ENCODE measurements at regions not wholly inside any gene's neighbourhood (a gene's known extent, or its start where the extent isn't known, plus 50 kb on each side); places are given as distances from the start of the nearest gene placed in this dataset.
"Not testable (repeated sequence)": the region's sequence is repeated elsewhere in the genome, so short reads cannot be mapped to it uniquely, and the experiment has no call there.

DNA sequence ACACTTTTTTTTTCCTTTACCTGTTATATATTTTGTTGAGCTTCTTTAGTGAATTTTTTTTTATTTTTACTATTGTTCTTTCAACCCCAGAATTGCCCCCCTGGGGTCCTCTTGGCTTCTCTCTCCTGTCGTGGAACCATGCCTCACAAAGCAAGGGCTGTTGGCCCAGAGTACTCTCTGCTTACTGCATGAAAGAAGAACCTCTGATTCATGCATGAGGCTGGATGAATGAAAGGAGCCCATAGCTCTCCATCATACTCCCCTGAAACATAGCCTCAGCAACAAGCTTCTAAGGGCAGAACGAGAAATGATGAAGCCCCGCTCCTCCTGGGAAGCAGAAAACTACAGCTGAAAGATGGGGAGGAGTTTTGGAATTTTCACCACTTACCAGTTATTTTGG lies 1441.0 kb downstream of the BRINP3 start:
- no peak overlapping the region for H3K4me3 ChIP-seq (ENCODE audit: insufficient read depth, low read depth, low read length)
- H3K9me3 ChIP-seq (ENCODE audit: control insufficient read depth, low read length): no peaks in the 10 kb centered on the region
- no peaks in the 10 kb centered on the region for H3K36me3 ChIP-seq (ENCODE audit: control insufficient read depth, insufficient read depth, low read length)
- no peaks in the 10 kb centered on the region for H3K4me1 ChIP-seq (ENCODE audit: control insufficient read depth, insufficient read depth, low read length)
- 69 to 77% methylated on average over 3 of the region's 3 CpGs for WGBS, 2 experiments
- H3K27me3 ChIP-seq (ENCODE audit: control insufficient read depth, insufficient read depth, low read length, poor library complexity, severe bottlenecking): no peaks in the 10 kb centered on the region
- H3K27ac ChIP-seq (ENCODE audit: insufficient read depth, low read depth, low read length, poor library complexity, severe bottlenecking): no peak overlapping the region

DNA sequence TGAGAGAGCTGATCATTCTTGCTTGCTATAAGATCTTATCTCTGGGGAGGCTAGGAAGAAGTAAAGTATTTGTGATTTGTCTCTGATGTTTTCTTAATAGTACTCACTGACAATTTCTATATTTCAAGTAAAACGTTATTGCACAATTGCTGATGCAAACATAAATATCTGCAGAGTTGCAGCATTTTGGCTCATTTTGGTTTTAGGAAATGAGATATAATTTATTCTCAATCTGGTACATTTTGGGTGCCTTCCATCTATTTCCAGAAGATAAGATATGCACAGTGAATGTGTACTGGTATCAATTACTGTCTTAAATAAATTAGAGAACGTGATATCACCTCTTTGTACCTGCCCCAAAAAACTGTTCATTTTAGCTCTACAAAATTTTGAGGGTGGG lies 1431.5 kb downstream of the BRINP3 start:
- Histone ChIP-seq H3K36me3 (ENCODE audit: control insufficient read depth, insufficient read depth, low read length) (no peaks in the 10 kb centered on the region), H3K27me3 (ENCODE audit: control insufficient read depth, insufficient read depth, low read length, poor library complexity, severe bottlenecking) (no peaks in the 10 kb centered on the region), H3K4me1 (ENCODE audit: control insufficient read depth, insufficient read depth, low read length) (no peaks in the 10 kb centered on the region), H3K9me3 (ENCODE audit: control insufficient read depth, low read length) (no peaks in the 10 kb centered on the region), H3K27ac (ENCODE audit: insufficient read depth, low read depth, low read length, poor library complexity, severe bottlenecking) (no peak overlapping the region), H3K4me3 (ENCODE audit: insufficient read depth, low read depth, low read length) (no peak overlapping the region)
- WGBS, 2 experiments: 75 to 100% methylated on average over 1 to 2 of the region's 2 CpGs

DNA sequence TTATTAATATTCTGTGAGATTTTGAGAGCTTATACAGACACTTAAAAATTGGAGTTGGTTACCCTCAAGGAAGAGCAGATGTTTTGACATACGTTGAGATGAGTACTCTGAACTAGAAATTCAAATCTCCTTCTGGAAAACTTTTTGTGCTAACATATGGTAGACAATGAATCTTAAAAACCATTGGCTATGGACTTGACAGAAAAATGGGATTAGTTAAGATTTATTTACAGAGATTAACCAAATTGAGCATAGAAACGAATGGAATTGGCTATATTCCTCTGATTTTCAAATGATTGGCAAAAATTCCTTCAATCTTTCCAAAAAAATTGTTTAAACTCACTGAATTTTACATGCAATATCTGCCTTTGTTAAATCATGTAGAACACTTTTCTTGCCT lies 1392.9 kb downstream of the BRINP3 start:
- H3K4me3 ChIP-seq (ENCODE audit: insufficient read depth, low read depth, low read length): no peak overlapping the region
- 70 to 78% methylated on average over 2 of the region's 2 CpGs for WGBS, 2 experiments
- H3K36me3 ChIP-seq (ENCODE audit: control insufficient read depth, insufficient read depth, low read length): no peaks in the 10 kb centered on the region
- H3K4me1 ChIP-seq (ENCODE audit: control insufficient read depth, insufficient read depth, low read length): no peaks in the 10 kb centered on the region
- H3K27ac ChIP-seq (ENCODE audit: insufficient read depth, low read depth, low read length, poor library complexity, severe bottlenecking): no peak overlapping the region
- no peaks in the 10 kb centered on the region for H3K27me3 ChIP-seq (ENCODE audit: control insufficient read depth, insufficient read depth, low read length, poor library complexity, severe bottlenecking)
- H3K9me3 ChIP-seq (ENCODE audit: control insufficient read depth, low read length): no peaks in the 10 kb centered on the region

- Histone ChIP-seq H3K27me3 (ENCODE audit: control insufficient read depth, insufficient read depth, low read length, poor library complexity, severe bottlenecking) (no peaks in the 10 kb centered on the region), H3K9me3 (ENCODE audit: control insufficient read depth, low read length) (no peaks in the 10 kb centered on the region), H3K4me3 (ENCODE audit: insufficient read depth, low read depth, low read length) (no peak overlapping the region), H3K36me3 (ENCODE audit: control insufficient read depth, insufficient read depth, low read length) (no peaks in the 10 kb centered on the region), H3K27ac (ENCODE audit: insufficient read depth, low read depth, low read length, poor library complexity, severe bottlenecking) (no peak overlapping the region), H3K4me1 (ENCODE audit: control insufficient read depth, insufficient read depth, low read length) (no peaks in the 10 kb centered on the region)
Measured at GRCh38 chr1:189103956-189104355, 1373.7 kb downstream of the BRINP3 start.

GRCh38 chr1:189117072-189117770 lies 1360.4 kb downstream of the BRINP3 start:
- Histone ChIP-seq H3K36me3 (ENCODE audit: control insufficient read depth, insufficient read depth, low read length) (no peaks in the 10 kb centered on the region), H3K4me3 (ENCODE audit: insufficient read depth, low read depth, low read length) (no peak overlapping the region), H3K27me3 (ENCODE audit: control insufficient read depth, insufficient read depth, low read length, poor library complexity, severe bottlenecking) (no peaks in the 10 kb centered on the region), H3K4me1 (ENCODE audit: control insufficient read depth, insufficient read depth, low read length) (no peaks in the 10 kb centered on the region), H3K27ac (ENCODE audit: insufficient read depth, low read depth, low read length, poor library complexity, severe bottlenecking) (no peak overlapping the region), H3K9me3 (ENCODE audit: control insufficient read depth, low read length) (no peaks in the 10 kb centered on the region)
- 88 to 94% methylated on average over 1 to 3 of the region's 4 CpGs for WGBS, 2 experiments

DNA sequence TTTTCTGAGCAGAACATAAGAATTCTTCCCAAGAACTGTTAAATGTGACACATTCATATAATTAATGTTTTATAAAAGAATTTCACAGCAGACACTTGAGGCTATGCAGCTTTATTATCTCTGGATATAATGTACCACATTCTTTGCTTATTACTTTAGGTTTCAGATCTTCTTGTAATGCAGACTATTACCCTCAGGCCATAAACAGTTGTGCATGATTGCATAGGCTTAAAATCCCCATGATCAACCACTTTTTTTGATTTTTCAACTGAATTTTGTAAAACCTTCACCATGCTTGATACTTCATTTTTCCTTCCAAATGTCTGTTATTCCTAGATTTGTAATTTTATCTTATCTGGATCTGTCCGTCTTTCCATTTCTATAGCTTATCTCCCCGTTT lies 1355.7 kb downstream of the BRINP3 start:
- no peaks in the 10 kb centered on the region for H3K36me3 ChIP-seq (ENCODE audit: control insufficient read depth, insufficient read depth, low read length)
- no peaks in the 10 kb centered on the region for H3K4me1 ChIP-seq (ENCODE audit: control insufficient read depth, insufficient read depth, low read length)
- H3K27me3 ChIP-seq (ENCODE audit: control insufficient read depth, insufficient read depth, low read length, poor library complexity, severe bottlenecking): no peaks in the 10 kb centered on the region
- H3K4me3 ChIP-seq (ENCODE audit: insufficient read depth, low read depth, low read length): no peak overlapping the region
- H3K27ac ChIP-seq (ENCODE audit: insufficient read depth, low read depth, low read length, poor library complexity, severe bottlenecking): no peak overlapping the region
- WGBS, 2 experiments: 90 to 97% methylated on average over 2 of the region's 2 CpGs
- no peaks in the 10 kb centered on the region for H3K9me3 ChIP-seq (ENCODE audit: control insufficient read depth, low read length)

DNA sequence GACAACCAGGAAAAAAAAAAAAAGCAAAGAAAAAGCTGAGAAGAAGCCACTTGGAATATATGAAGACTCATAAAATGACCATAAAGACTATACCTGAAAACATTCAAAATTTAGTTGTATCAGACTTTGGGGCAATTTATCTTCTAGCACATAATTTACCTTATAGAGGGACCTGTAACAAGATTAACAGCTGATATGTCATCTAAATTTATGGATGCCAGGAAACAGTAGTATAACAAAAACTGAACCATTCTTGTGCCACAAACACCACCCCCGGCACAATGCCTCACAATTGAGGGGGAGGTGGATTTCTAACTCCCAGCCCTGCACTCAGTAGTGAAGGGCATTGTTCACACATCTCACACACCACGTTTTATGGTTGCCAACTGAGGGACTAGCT lies 1352.0 kb downstream of the BRINP3 start:
- Histone ChIP-seq H3K9me3 (ENCODE audit: control insufficient read depth, low read length) (no peaks in the 10 kb centered on the region), H3K36me3 (ENCODE audit: control insufficient read depth, insufficient read depth, low read length) (no peaks in the 10 kb centered on the region), H3K27me3 (ENCODE audit: control insufficient read depth, insufficient read depth, low read length, poor library complexity, severe bottlenecking) (no peaks in the 10 kb centered on the region), H3K27ac (ENCODE audit: insufficient read depth, low read depth, low read length, poor library complexity, severe bottlenecking) (no peak overlapping the region), H3K4me3 (ENCODE audit: insufficient read depth, low read depth, low read length) (no peak overlapping the region), H3K4me1 (ENCODE audit: control insufficient read depth, insufficient read depth, low read length) (no peaks in the 10 kb centered on the region)
- 87 to 96% methylated on average over 2 of the region's 2 CpGs for WGBS, 2 experiments

DNA sequence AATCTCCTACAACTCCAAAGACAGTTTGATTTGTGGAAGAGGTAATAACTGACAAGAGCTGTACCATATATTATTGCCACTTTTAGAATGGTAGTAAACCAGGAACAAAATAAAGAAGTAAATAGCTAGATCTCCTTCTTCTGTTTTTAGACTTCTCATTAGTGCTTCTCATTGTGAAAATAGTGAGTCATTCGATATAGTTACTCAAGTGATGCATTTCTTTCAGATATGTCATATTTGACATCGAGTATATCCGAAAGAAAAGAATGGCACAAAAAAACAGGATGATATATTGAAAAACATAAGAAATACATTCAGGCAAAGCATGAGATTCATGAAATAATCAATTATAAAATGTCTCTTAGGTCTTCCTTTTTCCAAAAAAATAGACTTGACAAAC lies 1346.1 kb downstream of the BRINP3 start:
- Histone ChIP-seq H3K4me1 (ENCODE audit: control insufficient read depth, insufficient read depth, low read length) (no peaks in the 10 kb centered on the region), H3K4me3 (ENCODE audit: insufficient read depth, low read depth, low read length) (no peak overlapping the region), H3K27ac (ENCODE audit: insufficient read depth, low read depth, low read length, poor library complexity, severe bottlenecking) (no peak overlapping the region), H3K36me3 (ENCODE audit: control insufficient read depth, insufficient read depth, low read length) (no peaks in the 10 kb centered on the region), H3K27me3 (ENCODE audit: control insufficient read depth, insufficient read depth, low read length, poor library complexity, severe bottlenecking) (no peaks in the 10 kb centered on the region), H3K9me3 (ENCODE audit: control insufficient read depth, low read length) (no peaks in the 10 kb centered on the region)
- 88 to 96% methylated on average over 1 to 3 of the region's 3 CpGs for WGBS, 2 experiments

DNA sequence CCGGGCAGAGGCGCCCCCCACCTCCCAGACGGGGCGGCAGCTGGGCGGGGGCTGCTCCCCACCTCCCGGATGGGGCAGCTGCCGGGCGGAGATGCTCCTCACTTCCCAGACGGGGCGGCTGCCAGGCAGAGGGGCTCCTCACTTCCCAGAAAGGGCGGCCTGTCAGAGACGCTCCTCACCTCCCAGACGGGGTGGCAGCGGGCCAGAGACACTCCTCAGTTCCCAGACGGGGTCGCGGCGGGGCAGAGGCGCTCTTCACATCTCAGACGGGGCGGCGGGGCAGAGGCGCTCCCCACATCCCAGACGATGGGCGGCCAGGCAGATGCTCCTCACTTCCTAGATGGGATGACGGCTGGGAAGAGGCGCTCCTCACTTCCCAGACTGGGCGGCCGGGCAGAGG lies 1337.9 kb downstream of the BRINP3 start:
- H3K9me3 ChIP-seq (ENCODE audit: control insufficient read depth, low read length); H3K4me3 ChIP-seq (ENCODE audit: insufficient read depth, low read depth, low read length); H3K27ac ChIP-seq (ENCODE audit: insufficient read depth, low read depth, low read length, poor library complexity, severe bottlenecking); H3K36me3 ChIP-seq (ENCODE audit: control insufficient read depth, insufficient read depth, low read length); H3K27me3 ChIP-seq (ENCODE audit: control insufficient read depth, insufficient read depth, low read length, poor library complexity, severe bottlenecking); H3K4me1 ChIP-seq (ENCODE audit: control insufficient read depth, insufficient read depth, low read length): not testable (repeated sequence)
- WGBS, 2 experiments: 96 to 97% methylated on average over 29 of the region's 29 CpGs

- WGBS, 2 experiments: 93 to 94% methylated on average over 2 of the region's 2 CpGs
- no peak overlapping the region for H3K27ac ChIP-seq (ENCODE audit: insufficient read depth, low read depth, low read length, poor library complexity, severe bottlenecking)
- no peaks in the 10 kb centered on the region for H3K27me3 ChIP-seq (ENCODE audit: control insufficient read depth, insufficient read depth, low read length, poor library complexity, severe bottlenecking)
- no peaks in the 10 kb centered on the region for H3K4me1 ChIP-seq (ENCODE audit: control insufficient read depth, insufficient read depth, low read length)
- no peaks in the 10 kb centered on the region for H3K36me3 ChIP-seq (ENCODE audit: control insufficient read depth, insufficient read depth, low read length)
- no peak overlapping the region for H3K4me3 ChIP-seq (ENCODE audit: insufficient read depth, low read depth, low read length)
- no peaks in the 10 kb centered on the region for H3K9me3 ChIP-seq (ENCODE audit: control insufficient read depth, low read length)
Measured at GRCh38 chr1:189141056-189141455, 1336.6 kb downstream of the BRINP3 start.
